K562 (cell line): ENCODE measurements at regions not wholly inside any gene's neighbourhood (a gene's known extent, or its start where the extent isn't known, plus 50 kb on each side); places are given as distances from the start of the nearest gene placed in this dataset.

Experiments
- CEBPB ChIP-seq: fragments of 450-650 bp; IDR thresholded peaks from 2 replicates; pipeline ENCODE4 v1.6.1; 2016; ENCODE audit warnings: missing genetic modification characterization, missing compliant biosample characterization
- CEBPG ChIP-seq, 3 experiments: fragments of 200-800 bp in 1 of 3; sonication (Bioruptor generic) in 1 of 3; sonication (generic) in 1 of 3; formaldehyde crosslinking in 1 of 3; IDR thresholded peaks in 2 of 3; conservative IDR thresholded peaks in 1 of 3; 2 replicates each; pipeline versions ENCODE4 v1.6.1 to v1.8.0; 2016 to 2022; ENCODE audit warnings: missing compliant biosample characterization in 2 of 3, missing genetic modification characterization in 2 of 3, mild to moderate bottlenecking in 1 of 3, missing genetic modification reagents in 1 of 3
- CTCF ChIP-seq, 3 experiments: IDR thresholded peaks in 2 of 3; conservative IDR thresholded peaks in 1 of 3; 2 replicates each; pipeline ENCODE4 v1.5.1; 2011 to 2012; ENCODE audit warnings: low read length in 3 of 3, mild to moderate bottlenecking in 3 of 3, control low read depth in 2 of 3, improper control_type of control experiment in 1 of 3, inconsistent platforms in 1 of 3, low read depth in 1 of 3, mixed read lengths in 1 of 3, moderate library complexity in 1 of 3; ENCODE audit not compliant: insufficient read depth in 2 of 3
- GABPA ChIP-seq: fragments of 200-800 bp; sonication (Bioruptor generic); conservative IDR thresholded peaks from 2 replicates; pipeline ENCODE4 v1.6.1; 2016; ENCODE audit warnings: low read depth, missing genetic modification characterization, missing compliant biosample characterization
- PCBP1 ChIP-seq: fragments of 200-400 bp; formaldehyde crosslinking; IDR thresholded peaks from 2 replicates; pipeline ENCODE4 v1.6.1; 2018; ENCODE audit warnings: mild to moderate bottlenecking, low read depth, low read length; ENCODE audit not compliant: poor library complexity, severe bottlenecking
- SP1 ChIP-seq: sonication (generic); formaldehyde crosslinking; IDR thresholded peaks from 2 replicates; pipeline ENCODE4 v1.8.1; 2022; ENCODE audit warnings: mild to moderate bottlenecking, missing genetic modification reagents
- SP2 ChIP-seq: IDR thresholded peaks from 2 replicates; pipeline ENCODE4 v1.6.1; 2011; ENCODE audit warnings: mild to moderate bottlenecking, low read depth, low read length, moderate library complexity; ENCODE audit not compliant: poor library complexity, severe bottlenecking; ENCODE audit errors: extremely low read depth
- ZFX ChIP-seq: sonication (generic); formaldehyde crosslinking; IDR thresholded peaks from 2 replicates; pipeline ENCODE4 v1.8.0; 2022; ENCODE audit warnings: mild to moderate bottlenecking, missing genetic modification reagents, moderate library complexity
- ZNF143 ChIP-seq: sonication (generic); formaldehyde crosslinking; IDR thresholded peaks from 2 replicates; pipeline ENCODE4 v1.9.0; 2022; ENCODE audit warnings: mild to moderate bottlenecking, missing genetic modification reagents
- TF ChIP-seq, protein P1 (sequence below): IDR thresholded peaks from 2 replicates; pipeline ENCODE4 v1.6.1; 2014; ENCODE audit warnings: antibody characterized with exemption
- TF ChIP-seq, protein P2 (sequence below): fragments of 450-650 bp; IDR thresholded peaks from 2 replicates; pipeline ENCODE4 v1.6.1; 2017; ENCODE audit warnings: mild to moderate bottlenecking, moderate library complexity
- TF ChIP-seq, protein P3 (sequence below): sonication (generic); formaldehyde crosslinking; IDR thresholded peaks from 2 replicates; pipeline ENCODE4 v1.9.0; 2022; ENCODE audit warnings: mild to moderate bottlenecking, missing genetic modification reagents
- TF ChIP-seq, protein P4 (sequence below): fragments of 250-450 bp; sonication (Bioruptor Pico); IDR thresholded peaks from 2 replicates; pipeline ENCODE4 v1.4.0; 2020; ENCODE audit warnings: mild to moderate bottlenecking, moderate library complexity

DNA sequence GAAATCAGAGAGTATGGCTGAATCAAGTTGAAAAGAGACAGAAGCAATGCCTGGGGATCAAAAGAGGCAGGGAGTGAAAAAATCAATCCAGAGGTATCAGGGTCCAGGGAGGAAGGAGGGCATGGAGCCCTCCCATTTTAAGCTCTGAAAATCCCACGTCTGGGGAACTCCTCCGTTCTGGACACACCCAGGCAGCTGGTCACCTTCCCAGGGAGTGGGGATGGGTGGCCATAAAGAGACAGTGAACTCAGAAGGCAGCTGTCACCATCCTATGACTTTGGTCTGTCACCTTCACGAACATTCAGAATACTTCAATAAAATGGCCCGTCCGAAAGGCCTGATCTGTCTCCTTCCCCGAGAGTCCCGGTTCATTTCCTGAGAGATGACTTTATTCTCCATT is 71.6 kb downstream of the MAP1LC3B2 start:
- TF ChIP-seq, protein P1, sequence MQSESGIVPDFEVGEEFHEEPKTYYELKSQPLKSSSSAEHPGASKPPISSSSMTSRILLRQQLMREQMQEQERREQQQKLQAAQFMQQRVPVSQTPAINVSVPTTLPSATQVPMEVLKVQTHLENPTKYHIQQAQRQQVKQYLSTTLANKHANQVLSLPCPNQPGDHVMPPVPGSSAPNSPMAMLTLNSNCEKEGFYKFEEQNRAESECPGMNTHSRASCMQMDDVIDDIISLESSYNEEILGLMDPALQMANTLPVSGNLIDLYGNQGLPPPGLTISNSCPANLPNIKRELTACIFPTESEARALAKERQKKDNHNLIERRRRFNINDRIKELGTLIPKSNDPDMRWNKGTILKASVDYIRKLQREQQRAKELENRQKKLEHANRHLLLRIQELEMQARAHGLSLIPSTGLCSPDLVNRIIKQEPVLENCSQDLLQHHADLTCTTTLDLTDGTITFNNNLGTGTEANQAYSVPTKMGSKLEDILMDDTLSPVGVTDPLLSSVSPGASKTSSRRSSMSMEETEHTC = no peak
- TF ChIP-seq, protein P2, sequence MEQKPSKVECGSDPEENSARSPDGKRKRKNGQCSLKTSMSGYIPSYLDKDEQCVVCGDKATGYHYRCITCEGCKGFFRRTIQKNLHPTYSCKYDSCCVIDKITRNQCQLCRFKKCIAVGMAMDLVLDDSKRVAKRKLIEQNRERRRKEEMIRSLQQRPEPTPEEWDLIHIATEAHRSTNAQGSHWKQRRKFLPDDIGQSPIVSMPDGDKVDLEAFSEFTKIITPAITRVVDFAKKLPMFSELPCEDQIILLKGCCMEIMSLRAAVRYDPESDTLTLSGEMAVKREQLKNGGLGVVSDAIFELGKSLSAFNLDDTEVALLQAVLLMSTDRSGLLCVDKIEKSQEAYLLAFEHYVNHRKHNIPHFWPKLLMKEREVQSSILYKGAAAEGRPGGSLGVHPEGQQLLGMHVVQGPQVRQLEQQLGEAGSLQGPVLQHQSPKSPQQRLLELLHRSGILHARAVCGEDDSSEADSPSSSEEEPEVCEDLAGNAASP = no peak
- TF ChIP-seq CTCF (IDR thresholded peaks at IDR 0.05 in 2 of 3, conservative IDR thresholded peaks at IDR 0.05 in 1 of 3; ENCODE audit: insufficient read depth in 2 of 3, low read depth in 1 of 3, low read length in 3 of 3) (no peak), SP2 (no peak), CEBPG (CRISPR knock-in tag; IDR thresholded peaks at IDR 0.05) (no peak), CEBPG (tag; conservative IDR thresholded peaks at IDR 0.05 in 1 of 2, IDR thresholded peaks at IDR 0.05 in 1 of 2) (no peak), ZNF143 (CRISPR knock-in tag) (no peak), CEBPB (tag) (no peak), GABPA (tag) (no peak), SP1 (CRISPR knock-in tag) (no peak), ZFX (CRISPR knock-in tag) (no peak), PCBP1 (no peak)
- TF ChIP-seq, protein P3, sequence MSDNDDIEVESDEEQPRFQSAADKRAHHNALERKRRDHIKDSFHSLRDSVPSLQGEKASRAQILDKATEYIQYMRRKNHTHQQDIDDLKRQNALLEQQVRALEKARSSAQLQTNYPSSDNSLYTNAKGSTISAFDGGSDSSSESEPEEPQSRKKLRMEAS (CRISPR knock-in tag) = no peak
- TF ChIP-seq, protein P4, sequence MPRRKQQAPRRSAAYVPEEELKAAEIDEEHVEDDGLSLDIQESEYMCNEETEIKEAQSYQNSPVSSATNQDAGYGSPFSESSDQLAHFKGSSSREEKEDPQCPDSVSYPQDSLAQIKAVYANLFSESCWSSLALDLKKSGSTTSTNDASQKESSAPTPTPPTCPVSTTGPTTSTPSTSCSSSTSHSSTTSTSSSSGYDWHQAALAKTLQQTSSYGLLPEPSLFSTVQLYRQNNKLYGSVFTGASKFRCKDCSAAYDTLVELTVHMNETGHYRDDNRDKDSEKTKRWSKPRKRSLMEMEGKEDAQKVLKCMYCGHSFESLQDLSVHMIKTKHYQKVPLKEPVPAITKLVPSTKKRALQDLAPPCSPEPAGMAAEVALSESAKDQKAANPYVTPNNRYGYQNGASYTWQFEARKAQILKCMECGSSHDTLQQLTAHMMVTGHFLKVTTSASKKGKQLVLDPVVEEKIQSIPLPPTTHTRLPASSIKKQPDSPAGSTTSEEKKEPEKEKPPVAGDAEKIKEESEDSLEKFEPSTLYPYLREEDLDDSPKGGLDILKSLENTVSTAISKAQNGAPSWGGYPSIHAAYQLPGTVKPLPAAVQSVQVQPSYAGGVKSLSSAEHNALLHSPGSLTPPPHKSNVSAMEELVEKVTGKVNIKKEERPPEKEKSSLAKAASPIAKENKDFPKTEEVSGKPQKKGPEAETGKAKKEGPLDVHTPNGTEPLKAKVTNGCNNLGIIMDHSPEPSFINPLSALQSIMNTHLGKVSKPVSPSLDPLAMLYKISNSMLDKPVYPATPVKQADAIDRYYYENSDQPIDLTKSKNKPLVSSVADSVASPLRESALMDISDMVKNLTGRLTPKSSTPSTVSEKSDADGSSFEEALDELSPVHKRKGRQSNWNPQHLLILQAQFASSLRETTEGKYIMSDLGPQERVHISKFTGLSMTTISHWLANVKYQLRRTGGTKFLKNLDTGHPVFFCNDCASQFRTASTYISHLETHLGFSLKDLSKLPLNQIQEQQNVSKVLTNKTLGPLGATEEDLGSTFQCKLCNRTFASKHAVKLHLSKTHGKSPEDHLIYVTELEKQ (CRISPR knock-in tag) = no peak
